Coronary artery (tissue), 2 donors: ENCODE measurements at regions not wholly inside any gene's neighbourhood (a gene's known extent, or its start where the extent isn't known, plus 50 kb on each side); places are given as distances from the start of the nearest gene placed in this dataset.

Experiments used
- DNase-seq: peaks from one replicate; pipeline ENCODE4 v3.0.0-alpha.2; 2017; ENCODE audit warnings: low spot score
- H3K27ac ChIP-seq, 2 donors: fragments of 200-600 bp; sonication (generic); one replicate each; pipeline ENCODE4 v1.5.1; 2016 to 2019
- H3K4me3 ChIP-seq: fragments of 200-600 bp; sonication (generic); 2 replicates; pipeline ENCODE4 v1.5.1; 2016; ENCODE audit warnings: mild to moderate bottlenecking, moderate library complexity
- CTCF ChIP-seq: fragments of 200-600 bp; sonication (generic); IDR thresholded peaks from one replicate; pipeline ENCODE4 v1.5.1; 2019; ENCODE audit warnings: antibody characterized with exemption

GRCh38 chr5:4544049-4544670 lies 596.0 kb upstream of the ADAMTS16 start:
- H3K4me3 ChIP-seq, result no peak overlapping the region
- no peak for DNase-seq
- no peak for TF ChIP-seq CTCF

DNA sequence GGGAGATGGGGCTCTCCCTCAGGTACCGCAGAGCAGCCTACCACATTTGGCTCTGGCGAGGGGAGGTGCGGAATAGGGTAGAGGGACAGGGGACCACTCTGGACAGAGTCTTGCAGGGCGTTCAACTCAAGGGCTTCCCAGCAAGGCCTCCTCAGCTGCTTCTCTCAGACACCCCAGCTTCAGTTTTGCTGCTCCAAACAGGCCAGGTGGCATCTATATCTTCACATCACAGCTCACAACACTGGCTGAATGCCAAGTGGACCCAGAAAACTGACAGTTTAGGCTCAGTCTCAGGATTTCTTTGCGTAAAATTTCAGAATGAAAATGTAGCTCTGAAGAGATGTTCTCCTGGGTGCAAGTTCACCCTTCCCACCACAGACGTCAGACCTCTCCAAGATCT lies 592.6 kb upstream of the ADAMTS16 start:
- no peak overlapping the region for H3K27ac ChIP-seq
- no peak overlapping the region for H3K4me3 ChIP-seq
- DNase-seq, result no peak
- no peak for TF ChIP-seq CTCF

More at GRCh38 chr5:4544049-4544670, 596.0 kb upstream of the ADAMTS16 start:
- H3K27ac ChIP-seq, result no peak overlapping the region

GRCh38 chr5:4548341-4548740 lies 591.8 kb upstream of the ADAMTS16 start:
- no peak for TF ChIP-seq CTCF
- H3K4me3 ChIP-seq, result no peak overlapping the region
- DNase-seq, result no peak

DNA sequence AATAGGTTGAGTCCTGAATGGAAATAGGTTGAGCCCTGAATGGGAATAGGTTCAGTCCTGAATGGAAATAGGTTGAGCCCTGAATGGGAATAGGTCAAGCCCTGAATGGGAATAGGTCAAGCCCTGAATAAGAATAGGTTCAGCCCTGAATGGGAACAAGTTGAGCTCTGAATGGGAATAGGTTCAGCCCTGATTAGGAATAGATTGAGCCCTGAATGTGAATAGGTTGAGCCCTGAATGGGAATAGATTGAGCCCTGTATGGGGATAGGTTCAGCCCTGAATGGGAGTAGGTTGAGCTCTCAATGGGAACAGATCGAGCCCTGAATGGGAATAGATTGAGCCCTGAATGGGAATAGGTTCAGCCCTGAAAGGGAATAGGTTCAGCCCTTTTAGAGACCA lies 590.8 kb upstream of the ADAMTS16 start:
- Histone ChIP-seq H3K27ac (no peak overlapping the region), H3K4me3 (no peak overlapping the region)
- TF ChIP-seq CTCF, result no peak
- DNase-seq, result no peak

More at GRCh38 chr5:4548341-4548740, 591.8 kb upstream of the ADAMTS16 start:
- H3K27ac ChIP-seq, result no peak overlapping the region

- no peak for TF ChIP-seq CTCF
- H3K4me3 ChIP-seq, result no peak overlapping the region
- no peak for DNase-seq
- no peak overlapping the region for H3K27ac ChIP-seq
Measured at GRCh38 chr5:4551034-4551433, 589.1 kb upstream of the ADAMTS16 start.

GRCh38 chr5:4553130-4553529 lies 587.0 kb upstream of the ADAMTS16 start:
- TF ChIP-seq CTCF, result no peak
- Histone ChIP-seq H3K27ac (no peak overlapping the region), H3K4me3 (no peak overlapping the region)
- no peak for DNase-seq

DNA sequence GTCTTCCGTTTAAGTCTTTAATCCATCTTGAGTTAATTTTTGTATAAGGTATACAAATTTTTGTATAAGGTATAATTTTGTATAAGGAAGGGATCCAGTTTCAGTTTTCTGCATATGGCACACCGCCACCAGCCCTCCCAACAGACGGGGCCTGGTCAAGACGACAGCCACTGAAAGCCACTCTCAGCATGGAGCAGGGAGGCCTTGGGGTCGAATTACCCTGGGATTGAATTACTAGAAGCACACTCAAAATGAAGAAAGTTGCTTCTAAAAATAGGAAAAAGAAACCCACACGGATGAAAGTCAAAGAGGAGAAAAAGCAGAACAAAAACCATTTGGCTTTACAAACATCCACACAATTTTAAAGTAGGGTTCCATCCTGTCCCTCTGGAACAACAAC lies 586.2 kb upstream of the ADAMTS16 start:
- Histone ChIP-seq H3K27ac (no peak overlapping the region), H3K4me3 (no peak overlapping the region)
- TF ChIP-seq CTCF, result no peak
- no peak for DNase-seq
